ENCODE measurements at regions not wholly inside any gene's neighbourhood (a gene's known extent, or its start where the extent isn't known, plus 50 kb on each side); places are given as distances from the start of the nearest gene placed in this dataset.

DNA sequence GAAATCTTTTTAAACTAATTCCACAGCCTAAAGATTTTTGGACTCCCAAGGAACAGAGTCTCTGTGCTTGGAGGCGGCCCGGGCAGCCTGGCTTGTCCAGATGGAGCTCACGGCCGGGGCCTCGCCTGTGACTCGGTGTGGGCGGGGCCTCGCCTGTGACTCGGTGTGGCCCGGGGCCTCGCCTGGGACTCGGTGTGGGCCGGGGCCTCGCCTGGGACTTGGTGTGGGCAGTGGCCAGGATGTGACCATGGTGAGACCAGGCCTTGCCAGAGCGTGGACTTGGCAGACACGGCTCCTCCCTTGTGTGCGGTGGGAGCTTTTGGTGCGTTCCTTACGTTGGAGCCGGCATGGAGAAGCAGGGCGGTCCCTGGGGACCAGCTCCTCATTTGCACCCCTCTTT, 92.3 kb downstream of the METRNL start:
- TF ChIP-seq, protein P1, sequence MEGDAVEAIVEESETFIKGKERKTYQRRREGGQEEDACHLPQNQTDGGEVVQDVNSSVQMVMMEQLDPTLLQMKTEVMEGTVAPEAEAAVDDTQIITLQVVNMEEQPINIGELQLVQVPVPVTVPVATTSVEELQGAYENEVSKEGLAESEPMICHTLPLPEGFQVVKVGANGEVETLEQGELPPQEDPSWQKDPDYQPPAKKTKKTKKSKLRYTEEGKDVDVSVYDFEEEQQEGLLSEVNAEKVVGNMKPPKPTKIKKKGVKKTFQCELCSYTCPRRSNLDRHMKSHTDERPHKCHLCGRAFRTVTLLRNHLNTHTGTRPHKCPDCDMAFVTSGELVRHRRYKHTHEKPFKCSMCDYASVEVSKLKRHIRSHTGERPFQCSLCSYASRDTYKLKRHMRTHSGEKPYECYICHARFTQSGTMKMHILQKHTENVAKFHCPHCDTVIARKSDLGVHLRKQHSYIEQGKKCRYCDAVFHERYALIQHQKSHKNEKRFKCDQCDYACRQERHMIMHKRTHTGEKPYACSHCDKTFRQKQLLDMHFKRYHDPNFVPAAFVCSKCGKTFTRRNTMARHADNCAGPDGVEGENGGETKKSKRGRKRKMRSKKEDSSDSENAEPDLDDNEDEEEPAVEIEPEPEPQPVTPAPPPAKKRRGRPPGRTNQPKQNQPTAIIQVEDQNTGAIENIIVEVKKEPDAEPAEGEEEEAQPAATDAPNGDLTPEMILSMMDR (conservative IDR thresholded peaks at IDR 0.05; ENCODE audit: low read depth, low read length) = no peak
- TF ChIP-seq EZH2 (IDR thresholded peaks at IDR 0.05; ENCODE audit: low read length, unreplicated experiment) (no peak), EZH2phosphoT487 (IDR thresholded peaks at IDR 0.05; ENCODE audit: borderline replicate concordance, low read length) (no peak)

Measured in PC-3 (cell line).